GM19468 (cell line): ENCODE measurements at regions not wholly inside any gene's neighbourhood (a gene's known extent, or its start where the extent isn't known, plus 50 kb on each side); places are given as distances from the start of the nearest gene placed in this dataset.

ENCODE experiments used
- ATAC-seq: cut with Tn5 transposase; IDR thresholded peaks from one replicate; pipeline ENCODE4 v1.9.1; 2021; ENCODE audit warnings: mild to moderate bottlenecking, moderate library complexity, moderate number of reproducible peaks; ENCODE audit not compliant: unreplicated experiment; ENCODE audit errors: extremely low read depth

DNA sequence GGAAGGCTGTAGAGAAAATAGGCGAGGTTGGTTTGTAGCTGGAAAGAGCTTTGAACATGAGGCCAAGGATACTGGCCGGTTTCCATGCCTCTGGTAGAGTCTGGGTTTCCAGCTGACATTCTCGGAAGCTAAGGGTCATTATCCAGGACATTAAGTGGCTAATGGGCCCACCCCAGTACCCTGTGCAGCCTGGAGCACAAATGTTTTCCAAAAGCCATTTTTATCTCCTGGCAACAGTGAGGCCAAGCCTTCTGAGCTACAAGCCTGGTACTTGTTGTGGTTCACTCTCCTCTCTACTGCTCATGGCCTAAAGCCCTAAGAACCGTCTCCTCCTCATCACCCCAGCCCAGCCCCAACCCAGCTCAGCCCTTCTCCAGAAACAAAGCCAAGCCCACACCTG, 122.9 kb downstream of the DMRTA2 start:
- ATAC-seq = no peak

DNA sequence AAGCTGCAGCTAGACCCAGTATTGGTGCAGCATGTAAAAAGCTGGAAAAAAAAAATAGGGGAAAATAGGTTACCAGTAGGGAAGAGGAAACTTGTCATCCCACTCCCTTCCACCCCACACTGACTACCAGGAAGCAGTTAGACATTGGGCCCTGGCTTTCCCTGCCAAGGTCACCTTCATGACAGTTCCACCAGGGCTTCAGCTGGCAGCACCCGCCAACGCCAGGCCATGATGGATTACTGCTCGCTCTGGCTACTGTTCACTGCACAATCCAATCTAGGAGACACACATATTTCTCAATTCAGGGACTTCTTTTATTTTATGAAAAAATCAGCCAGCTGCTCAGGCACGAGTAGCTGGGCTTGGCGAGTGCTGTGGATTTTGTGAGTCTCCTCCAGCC, 127.7 kb downstream of the DMRTA2 start:
- no peak for ATAC-seq

DNA sequence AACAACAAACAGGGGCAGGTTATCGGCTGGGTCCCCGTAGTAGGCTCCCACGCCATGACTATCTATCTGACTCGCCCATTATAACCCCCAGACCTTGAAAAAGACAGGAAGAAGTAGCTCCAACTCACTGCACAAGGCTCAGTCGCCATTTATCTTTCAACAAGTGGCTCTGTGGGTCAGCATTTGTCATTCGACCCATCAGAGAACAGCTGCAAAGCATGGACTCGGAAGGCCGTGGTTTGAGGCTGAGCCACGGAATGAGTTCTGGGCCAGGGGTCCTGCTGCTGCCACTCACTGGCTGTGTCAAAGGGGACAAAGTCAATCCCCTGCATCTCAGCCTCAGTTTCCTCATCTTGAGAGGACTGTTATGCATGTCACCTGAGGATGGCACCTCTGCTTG, 131.0 kb downstream of the DMRTA2 start:
- ATAC-seq = no peak

DNA sequence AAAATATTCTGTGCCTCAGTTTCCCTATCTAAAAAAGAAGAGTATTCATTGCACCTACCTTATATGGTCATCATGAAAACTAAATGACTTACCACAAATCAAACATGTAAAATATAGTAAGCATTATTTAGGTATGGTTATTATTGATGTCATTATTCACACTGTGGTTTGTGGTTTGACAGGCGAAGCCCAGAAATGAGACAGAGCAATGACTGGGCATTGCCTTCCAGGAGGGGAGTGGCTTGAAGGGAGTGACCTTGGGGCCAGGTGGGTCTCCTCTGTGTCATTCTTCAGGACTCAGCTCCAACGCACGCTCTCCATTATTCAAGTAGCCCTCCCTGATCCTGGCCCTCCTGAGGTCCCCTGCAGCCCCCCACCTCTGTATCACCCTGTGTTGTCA, 133.7 kb downstream of the DMRTA2 start:
- no peak for ATAC-seq

DNA sequence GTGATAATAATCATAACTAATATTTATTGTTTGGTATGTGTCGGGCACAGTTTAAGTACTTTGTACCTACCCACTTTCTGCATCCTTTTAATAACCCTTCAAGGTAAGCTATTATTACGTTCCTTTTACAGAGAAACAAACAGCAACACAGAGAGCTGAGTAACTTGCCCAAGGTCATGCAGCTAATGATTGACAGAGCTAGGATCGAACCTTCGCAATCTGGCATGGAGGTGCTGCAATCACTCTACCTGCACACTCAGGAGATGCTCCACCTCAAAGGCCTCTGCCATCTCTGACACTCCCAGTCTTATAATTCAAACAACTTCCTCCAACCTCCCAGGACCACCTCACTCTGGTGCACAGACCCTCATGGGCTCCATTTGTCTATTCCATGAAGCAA, 137.2 kb downstream of the DMRTA2 start:
- ATAC-seq = no peak

DNA sequence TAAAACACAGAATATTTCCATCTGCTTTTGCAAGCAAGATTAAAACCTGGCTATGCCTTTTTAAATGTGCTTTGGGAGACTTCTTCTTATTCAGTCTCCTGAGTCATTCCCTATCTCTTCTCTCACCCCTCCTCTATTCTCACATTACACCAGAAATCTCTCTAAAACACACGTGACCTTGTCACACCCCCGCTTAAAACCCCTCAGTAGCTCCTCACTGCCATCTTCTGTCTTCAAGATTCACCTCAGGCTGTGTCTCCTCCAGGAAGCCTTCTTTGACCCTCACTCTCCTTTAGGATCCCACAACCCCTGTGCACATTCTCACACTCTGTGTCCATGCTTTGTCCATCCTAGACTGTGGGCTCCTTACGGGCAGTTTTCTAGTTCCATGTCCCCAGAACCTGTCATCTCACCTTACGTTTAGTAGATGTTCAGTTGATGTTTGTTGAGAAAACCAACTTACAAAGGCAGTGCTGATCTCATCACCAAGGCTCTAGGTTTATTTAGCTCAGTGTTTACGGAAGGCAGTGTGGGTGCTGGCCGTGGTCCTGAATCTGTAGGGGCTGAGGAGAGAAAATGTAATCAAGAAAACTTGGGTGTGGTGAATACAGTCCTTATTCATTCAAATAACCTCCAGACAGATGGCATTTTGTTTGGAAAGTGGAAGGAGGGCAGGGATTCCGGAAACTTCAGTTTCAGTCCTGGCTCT, 143.5 kb downstream of the DMRTA2 start:
- ATAC-seq = no peak

DNA sequence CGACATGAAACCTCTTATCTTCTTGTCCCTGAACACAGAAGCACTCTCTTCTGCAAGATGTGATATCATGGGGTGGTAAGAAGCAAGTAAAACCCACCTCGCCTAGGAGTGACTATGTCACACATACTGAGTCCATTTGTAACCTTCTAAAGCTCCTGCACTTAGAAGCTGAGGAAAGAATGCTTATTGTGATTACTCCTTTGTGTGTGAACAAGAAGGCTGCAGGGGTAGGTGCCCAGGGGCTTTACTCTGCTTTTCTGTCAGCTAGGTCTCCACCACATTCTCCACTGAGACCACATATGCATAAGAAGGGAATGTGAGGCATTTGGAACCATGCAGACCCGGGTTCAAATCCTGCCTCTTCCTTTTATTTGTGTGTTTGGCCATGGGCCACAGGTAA, 144.3 kb downstream of the DMRTA2 start:
- no peak for ATAC-seq

DNA sequence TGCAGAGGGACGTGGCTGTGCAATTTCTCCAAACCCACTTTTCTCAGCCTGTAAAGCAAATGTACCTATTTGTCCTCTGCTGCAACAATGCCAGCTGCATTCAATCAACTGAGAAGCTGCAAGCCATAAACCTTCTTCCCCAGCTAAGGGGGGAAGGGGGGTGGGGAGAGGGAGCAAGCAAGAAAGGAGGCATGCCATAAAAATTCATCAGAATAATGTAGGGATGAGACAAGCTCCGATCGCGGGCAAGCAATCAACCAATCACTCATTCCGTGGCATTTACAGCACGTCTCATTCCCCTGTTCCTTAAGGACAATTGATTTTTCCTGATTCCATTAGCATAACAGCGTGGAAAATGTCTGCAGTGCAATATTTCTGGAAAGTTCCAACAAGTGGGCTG, 144.8 kb downstream of the DMRTA2 start:
- ATAC-seq = no peak

DNA sequence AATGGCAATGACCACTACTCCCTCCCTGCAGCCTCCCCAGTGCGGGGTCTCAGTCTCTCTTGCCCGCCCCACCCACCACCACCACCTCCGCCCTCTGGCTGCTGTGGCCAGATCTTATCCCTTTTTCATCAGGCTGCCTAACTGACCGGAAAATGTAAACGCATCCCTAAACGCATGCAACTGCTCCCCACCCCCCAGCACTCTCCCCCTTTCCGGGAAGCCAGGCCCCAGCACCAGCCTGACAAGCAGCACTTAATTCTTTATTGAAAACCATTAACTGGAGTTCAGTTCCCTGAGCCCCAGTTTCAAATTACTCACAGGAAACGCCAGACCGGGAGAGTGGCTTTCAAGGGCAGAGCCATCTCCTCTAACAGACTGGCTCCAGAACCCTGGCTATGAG, 147.7 kb downstream of the DMRTA2 start:
- no peak for ATAC-seq

DNA sequence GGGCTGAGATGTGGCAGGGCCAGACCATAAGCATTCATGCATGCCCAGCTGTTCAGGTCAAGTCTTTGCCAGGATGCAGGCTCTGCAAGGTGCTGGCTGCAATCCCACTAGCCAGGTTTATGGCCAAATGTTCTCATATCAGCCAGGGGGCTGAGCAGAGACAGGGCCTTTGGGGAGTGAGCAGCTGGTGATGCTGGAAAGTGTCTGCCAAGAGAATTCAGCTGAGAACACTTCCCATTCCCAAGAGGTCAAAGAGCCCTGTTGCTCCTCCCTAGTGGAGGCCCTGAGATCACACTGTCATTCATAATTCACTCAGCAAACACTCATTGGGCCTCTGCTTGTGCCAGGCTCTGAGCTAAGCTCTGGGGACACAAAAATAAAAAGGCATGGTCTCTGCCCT, 150.3 kb downstream of the DMRTA2 start:
- ATAC-seq = no peak

DNA sequence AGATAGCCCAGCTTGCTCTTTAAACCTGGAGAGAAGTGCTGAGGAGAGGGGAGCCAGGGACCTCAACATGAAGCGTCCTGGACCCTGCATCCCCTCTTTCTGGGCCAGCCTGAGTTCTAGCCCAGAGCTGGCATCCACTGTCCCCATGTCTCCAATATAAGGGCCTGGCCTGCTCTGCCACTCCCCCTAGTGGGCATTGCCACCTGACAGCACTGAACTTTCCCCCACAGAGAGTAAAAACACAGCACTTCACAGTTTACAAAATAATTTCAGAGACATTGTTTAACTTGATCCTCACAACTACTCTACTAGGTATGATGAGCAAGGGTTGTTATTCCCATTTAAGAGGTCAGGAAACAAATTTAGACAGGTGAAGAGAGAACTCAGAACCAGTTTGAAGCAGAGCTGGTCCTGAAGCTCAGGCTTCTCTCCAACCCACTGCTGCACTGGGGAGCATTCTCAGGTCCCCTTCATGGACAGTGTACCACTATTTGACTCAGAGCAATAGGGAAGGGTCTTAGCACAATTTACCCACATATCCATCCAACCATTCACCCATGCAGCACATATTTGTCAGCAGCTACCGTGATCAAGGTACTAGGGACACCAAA, 151.2 kb downstream of the DMRTA2 start:
- ATAC-seq = no peak

DNA sequence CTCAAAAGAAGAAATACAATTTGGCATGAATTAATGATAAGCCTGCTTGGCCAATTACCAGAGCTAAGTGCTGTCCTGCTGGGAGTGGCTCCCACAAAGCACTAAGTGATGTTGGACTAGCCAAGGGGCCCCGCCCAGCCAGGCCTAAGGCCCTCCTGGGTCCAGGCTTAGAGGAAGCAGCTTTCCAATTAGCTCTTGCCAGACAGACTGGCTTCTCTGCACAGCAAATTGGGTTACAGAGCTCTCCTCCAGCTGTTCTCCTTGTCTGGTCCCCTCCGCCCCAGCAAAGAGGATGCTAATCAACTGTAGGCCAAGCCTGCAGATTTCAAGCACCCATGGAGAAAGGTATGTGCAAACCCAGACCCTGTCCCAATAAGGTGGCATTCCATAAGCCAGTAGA, 151.9 kb downstream of the DMRTA2 start:
- no peak for ATAC-seq

DNA sequence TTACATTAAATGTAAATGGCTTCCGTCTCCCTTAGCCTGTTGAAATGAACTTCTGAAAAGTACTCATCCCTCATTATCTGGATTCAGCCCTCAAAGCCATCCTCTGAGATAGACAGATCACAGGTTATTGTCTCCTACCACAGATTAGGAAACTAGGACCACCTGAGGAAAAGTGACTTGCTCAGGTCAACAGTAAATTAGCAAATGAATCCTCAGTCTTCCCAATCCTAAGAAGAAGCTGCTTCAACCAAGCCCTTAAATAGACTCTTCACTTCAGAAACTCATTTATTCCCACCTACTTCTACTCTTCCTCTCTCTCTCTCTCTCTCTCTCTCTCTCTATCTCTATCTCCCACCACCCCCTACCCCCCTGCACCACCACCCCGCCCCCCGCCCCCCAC, 152.3 kb downstream of the DMRTA2 start:
- no peak for ATAC-seq

DNA sequence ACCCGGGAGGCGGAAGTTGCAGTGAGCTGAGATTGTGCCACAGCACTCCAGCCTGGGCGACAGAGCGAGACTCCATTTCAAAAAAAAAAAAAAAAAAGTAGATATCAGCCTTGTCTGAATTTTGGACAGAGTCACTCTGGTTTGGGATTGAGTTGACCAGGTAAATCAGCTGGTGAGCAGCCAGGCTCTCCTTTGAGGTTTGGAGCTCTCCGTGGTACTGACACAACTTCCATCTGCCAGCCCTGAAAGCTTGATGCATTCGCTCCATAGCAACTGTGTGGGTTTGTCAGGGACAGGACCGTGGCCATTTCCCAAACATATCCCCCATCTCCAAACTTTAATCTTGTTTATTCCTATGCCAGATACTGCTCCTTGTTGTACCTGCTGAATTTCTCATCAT, 155.2 kb downstream of the DMRTA2 start:
- no peak for ATAC-seq

DNA sequence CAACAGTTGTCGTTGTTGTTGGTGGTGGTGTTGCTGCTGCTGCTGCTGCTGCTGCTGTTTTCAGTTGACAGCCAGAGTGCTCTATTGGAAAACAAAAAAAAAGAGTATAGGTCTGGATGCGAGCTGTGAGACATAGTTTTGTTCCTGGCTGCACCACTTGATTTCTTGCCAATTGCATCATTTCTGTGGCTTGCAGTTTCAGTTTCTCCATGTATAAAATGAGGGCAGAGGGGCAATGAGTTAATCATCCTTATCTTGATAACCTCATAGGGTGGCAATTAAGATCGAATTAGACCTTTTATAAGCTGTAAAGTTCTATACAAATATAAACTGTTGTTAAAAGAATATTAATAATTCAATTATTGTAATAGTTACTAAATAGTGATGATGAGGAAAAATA, 156.7 kb downstream of the DMRTA2 start:
- ATAC-seq = no peak

DNA sequence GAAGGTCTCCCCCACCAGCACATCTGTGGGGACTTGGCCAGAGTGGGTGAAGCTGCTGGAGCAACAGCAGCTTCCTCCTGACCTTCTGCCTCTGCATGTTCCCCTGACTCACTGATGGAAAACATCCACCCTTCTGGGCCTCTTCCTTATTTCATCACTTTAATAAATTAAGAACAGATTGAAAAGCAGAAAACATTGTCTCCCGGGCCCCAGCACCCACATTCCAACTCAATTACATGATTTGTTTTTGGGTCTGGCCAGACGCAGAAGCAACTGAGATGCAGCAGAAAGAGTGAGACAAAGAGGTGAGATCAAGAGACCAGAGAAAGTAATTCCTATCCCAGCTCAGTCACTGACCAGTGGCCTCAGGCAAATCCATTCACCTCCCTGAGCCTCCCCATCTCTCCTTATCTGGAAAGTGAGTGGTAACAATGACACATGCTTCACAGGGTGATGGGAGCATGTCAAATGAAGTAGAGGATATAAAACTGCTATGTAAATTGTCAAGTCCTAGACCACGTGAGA, 157.1 kb downstream of the ELAVL4 start:
- ATAC-seq = no peak

DNA sequence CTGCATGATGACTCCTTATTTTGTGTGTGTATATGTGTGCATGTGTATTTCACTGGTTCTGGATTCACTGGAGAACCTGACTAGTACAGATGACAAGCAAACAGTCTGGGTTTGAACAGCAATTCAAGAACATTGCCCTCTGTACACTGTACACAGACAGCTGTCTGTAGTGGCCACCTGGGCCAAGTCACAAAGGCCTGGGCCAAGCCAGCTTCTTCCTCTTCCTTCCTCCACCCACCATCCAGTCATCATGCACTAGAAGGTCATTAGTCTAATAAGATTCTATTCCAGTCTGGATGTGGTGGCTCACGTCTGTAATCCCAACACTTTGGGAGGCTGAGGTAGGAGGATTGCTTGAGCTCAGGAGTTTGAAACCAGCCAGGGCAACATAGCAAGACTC, 155.9 kb downstream of the ELAVL4 start:
- ATAC-seq = no peak

DNA sequence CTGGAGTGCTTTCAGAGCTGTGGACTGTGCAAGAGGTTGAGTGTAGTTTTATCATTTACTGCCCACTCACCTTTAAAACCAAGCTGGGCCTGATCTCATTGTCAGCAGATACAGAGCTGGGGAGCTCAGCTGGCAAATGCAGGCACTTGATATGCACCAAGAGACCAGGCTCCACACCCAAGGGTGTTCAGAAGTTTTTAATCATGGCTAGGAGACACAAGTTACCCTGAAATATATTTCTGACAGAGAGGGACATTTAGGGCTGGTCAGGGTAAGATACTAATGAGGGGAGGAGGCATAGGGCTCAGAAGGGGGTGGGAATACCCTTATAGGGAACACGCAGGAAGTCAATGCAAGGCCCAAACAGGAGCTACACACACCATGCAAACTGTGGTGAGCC, 153.7 kb downstream of the ELAVL4 start:
- ATAC-seq = no peak

DNA sequence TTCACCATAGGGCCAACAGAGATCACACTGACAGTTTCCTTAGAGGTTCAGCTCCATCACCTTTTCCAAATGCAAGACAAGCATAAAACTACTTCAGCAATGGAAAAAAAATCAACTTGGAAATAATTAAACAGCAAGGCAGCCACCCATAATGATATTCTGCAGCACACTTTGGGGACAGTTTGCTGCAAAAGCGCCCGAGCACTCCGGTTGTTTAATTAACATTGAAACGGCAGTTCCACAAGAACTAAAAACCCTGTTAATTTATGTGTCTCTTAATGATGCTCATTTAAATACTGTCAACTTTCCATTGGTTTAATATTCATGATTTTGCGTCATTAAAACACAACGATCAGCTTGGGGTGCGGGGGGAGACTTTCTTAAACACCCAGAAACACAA, 153.2 kb downstream of the ELAVL4 start:
- no peak for ATAC-seq

DNA sequence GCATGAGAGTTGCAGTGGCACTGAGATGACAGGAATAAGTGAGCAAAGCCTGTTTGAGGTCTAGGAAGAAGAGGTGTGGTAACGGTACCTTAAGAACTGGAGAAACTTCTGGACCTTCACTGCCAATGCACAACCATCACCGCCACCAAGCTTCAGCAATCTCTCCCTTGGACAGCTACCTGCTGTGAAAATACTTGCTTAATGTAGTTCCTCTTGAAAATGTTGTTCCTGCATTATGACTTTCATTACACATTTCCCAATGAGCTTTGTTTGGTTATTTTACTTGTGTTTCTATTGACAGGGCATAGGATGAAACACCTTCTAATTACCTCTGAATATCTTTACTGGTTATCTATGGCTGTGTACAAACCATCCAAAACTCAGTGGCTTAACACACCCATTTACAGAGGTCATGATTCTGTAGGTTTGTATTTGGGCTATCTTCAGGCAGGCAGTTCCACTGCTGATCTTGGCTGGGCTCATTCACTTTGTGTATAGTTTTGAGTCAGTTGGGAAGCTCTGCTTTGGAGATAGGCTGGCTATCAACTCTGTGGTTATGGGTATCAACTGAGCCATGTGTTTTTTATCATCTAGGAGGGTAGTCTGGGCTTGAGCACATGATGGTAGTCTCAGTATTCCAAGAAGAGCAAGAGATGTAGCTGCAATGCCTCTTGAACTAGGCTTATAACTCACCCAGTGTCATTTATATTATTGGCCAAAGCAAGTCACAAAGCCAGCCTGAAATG, 149.4 kb downstream of the ELAVL4 start:
- no peak for ATAC-seq

DNA sequence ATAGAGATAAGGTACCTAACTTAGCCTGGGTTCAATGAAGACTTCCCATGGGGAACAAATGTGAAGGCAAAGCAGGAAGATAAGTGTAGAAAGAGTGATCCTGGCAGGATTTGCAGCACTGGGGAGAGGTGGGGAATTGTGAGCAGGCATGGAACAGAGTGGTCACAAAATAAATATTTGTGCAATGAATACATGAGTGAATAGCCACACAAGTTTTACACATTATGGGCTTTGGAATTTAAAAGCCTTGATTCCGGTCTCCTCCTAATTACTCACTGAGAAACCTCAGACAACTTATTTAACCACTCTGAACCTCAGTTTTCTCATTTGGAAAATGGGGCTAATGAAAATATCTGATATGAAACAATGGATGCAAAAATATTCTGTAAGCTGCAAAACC, 148.3 kb downstream of the ELAVL4 start:
- no peak for ATAC-seq
